WTC11 (cell line): ENCODE measurements at regions not wholly inside any gene's neighbourhood (a gene's known extent, or its start where the extent isn't known, plus 50 kb on each side); places are given as distances from the start of the nearest gene placed in this dataset.

Source experiments
- HMGA2 ChIP-seq: fragments of 250-450 bp; sonication (Bioruptor Pico); IDR thresholded peaks from 2 replicates; pipeline ENCODE4 v1.4.0; 2021; ENCODE audit warnings: mild to moderate bottlenecking, moderate library complexity
- ZNF121 ChIP-seq: sonication (generic); formaldehyde crosslinking; IDR thresholded peaks from 2 replicates; pipeline ENCODE4 v1.8.0; 2023; ENCODE audit warnings: missing genetic modification reagents

- TF ChIP-seq HMGA2 (CRISPR knock-in tag), result no peak
- no peak for TF ChIP-seq ZNF121 (CRISPR knock-in tag)
Observed at GRCh38 chr20:57089699-57090144, 176.7 kb downstream of the BMP7 start.
